ENCODE measurements at regions not wholly inside any gene's neighbourhood (a gene's known extent, or its start where the extent isn't known, plus 50 kb on each side); places are given as distances from the start of the nearest gene placed in this dataset.

GRCh38 chr10:80697926-80698325, 160.2 kb downstream of the SH2D4B start:
- TF ChIP-seq CTCF (IDR thresholded peaks at IDR 0.05) = no peak
- TF ChIP-seq POLR2A (IDR thresholded peaks at IDR 0.05) = no peak
